ENCODE measurements at regions not wholly inside any gene's neighbourhood (a gene's known extent, or its start where the extent isn't known, plus 50 kb on each side); places are given as distances from the start of the nearest gene placed in this dataset.

GRCh38 chr13:55572408-55572807 lies 1568.3 kb upstream of the PRR20A start:
- TF ChIP-seq EZH2 (IDR thresholded peaks at IDR 0.05; ENCODE audit: borderline replicate concordance, low read depth, low read length, poor library complexity, severe bottlenecking) (no peak), CTCF (conservative IDR thresholded peaks at IDR 0.05; ENCODE audit: low read depth, low read length) (no peak)
